WI38 (cell line): ENCODE measurements at regions not wholly inside any gene's neighbourhood (a gene's known extent, or its start where the extent isn't known, plus 50 kb on each side); places are given as distances from the start of the nearest gene placed in this dataset.

Source experiments
- H3K4me3 ChIP-seq: 2 replicates; pipeline ENCODE4 v1.5.1; 2011; ENCODE audit warnings: low read depth, mild to moderate bottlenecking, control low read depth, low read length
- TF ChIP-seq, protein P1 (sequence below): IDR thresholded peaks from 2 replicates; pipeline ENCODE4 v1.5.1; 2012; ENCODE audit warnings: low read depth, mild to moderate bottlenecking, control low read depth, low read length

DNA sequence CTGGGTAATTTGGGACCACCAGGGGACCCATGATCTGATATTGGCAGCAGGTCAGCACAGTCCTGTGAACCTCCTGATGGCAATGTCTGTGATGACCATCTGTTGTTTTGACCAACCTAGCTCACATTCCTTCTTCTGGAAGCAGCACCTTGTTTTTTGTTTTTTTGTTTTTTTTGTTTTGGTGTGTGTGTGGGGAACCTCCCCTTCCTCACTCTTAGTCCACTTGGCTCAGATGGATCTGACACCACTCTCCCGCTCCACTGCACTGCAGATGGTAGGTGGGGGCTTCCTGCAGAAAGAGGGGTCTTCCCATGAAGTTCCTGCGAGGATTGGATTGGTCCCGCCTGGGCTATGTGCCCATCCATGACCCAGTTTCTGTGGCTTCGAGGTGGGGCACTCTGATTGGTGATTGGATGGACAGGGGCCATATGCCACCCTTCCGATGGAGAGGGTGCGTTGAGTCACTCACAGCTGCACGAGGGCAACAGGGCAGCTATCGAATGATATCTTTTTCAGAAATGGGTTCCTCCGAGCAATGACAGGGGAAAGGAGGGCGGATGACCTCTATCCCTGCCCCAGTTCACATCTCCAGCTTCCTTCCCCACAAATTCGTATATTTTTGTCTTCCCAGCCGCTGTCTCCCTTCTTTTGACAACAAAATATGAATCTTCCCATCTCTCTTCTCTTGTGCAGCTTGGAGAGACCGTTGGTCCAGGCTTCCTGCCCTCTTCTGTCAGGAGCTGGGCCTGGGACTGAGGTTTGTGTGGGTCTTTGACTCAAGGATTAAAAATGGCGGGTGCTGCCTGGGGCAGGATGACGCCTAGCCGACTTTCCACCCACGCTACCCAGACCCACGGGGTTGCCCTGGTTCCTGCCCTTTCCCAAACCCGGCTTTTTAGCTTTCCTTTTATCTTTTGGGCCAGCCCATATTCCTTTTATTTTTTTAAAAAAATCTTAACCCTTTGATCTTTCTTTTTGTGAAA, 132.1 kb upstream of the KCNG1 start:
- H3K4me3 ChIP-seq, result no peak overlapping the region
- TF ChIP-seq, protein P1, sequence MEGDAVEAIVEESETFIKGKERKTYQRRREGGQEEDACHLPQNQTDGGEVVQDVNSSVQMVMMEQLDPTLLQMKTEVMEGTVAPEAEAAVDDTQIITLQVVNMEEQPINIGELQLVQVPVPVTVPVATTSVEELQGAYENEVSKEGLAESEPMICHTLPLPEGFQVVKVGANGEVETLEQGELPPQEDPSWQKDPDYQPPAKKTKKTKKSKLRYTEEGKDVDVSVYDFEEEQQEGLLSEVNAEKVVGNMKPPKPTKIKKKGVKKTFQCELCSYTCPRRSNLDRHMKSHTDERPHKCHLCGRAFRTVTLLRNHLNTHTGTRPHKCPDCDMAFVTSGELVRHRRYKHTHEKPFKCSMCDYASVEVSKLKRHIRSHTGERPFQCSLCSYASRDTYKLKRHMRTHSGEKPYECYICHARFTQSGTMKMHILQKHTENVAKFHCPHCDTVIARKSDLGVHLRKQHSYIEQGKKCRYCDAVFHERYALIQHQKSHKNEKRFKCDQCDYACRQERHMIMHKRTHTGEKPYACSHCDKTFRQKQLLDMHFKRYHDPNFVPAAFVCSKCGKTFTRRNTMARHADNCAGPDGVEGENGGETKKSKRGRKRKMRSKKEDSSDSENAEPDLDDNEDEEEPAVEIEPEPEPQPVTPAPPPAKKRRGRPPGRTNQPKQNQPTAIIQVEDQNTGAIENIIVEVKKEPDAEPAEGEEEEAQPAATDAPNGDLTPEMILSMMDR, result no peak

DNA sequence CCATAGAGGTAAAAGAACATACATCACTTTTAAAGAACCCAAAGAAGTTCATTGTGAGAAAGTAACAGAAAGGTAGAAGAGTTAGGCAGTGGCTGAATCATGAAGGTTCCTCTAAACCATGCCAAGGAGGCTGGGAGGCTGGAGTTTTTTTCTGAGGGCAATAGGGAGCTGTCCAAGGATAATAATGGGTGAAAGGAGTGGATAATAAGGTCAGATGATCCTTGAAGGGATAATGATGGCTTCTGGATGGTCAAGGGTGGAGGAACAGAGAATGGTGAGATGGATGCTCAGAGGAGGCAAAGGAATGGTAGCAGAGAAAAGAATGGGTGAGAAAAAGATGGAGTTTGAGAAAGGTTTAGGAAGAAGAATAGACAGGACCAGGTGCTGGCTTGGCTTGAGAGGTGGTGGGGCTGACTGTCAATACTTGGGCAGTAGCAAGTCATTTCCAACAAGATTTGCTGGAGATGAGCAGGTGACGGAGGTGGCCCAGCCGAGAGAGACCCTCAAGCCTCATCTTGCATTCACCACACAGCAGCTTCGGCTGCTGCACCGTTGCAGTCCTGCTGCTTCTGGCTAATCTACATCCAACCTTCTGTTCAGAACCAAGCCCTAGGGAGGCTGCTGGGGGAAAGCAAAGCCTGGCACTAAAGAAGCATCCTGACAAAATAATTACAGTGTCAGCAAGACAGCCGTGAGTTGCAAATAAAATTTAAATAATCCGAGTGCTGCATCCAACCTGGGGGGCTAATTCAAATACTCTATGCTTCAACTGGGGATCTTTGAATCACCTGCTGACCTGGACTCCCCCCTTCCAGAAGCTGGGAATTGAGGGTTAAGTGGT, 131.2 kb upstream of the KCNG1 start:
- no peak overlapping the region for H3K4me3 ChIP-seq
- TF ChIP-seq, protein P1, result no peak

DNA sequence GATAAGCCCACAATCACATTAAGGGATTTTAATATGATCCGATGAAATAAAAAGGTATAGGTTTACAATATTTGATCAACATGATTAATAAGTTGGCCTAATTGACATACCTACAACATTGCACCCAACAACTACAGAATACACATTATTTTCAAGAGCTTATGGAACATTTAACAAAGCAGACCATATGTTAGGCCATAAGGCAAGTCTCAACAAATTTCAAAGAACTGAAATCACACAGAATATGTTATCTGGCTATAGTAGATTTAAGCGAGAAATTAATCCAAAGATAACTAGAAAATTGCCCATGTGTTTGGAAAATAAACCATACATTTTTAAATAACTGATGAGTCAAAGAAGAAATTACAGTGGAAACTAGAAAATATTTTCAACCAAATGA, 126.0 kb upstream of the KCNG1 start:
- H3K4me3 ChIP-seq, result no peak overlapping the region
- TF ChIP-seq, protein P1, result no peak

DNA sequence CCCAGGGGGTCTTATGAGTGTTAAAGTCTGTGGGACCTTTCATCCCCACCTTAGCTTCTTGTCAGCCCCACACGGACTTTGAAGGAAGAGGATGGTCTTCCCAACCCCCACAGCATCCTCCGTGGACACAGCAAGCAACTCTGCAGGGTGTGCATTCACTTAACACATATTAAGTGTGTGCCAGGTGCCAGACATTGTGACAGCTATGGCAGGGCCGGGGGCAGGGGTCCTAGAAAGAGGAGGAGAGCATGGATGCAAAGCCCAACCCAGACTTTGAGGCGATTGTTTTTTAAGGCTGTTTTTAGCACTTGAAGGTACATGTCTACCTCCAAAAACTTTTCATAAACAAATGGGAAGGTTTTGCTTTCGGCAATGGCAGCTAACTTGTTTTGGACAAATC, 121.6 kb upstream of the KCNG1 start:
- TF ChIP-seq, protein P1, result no peak
- no peak overlapping the region for H3K4me3 ChIP-seq

DNA sequence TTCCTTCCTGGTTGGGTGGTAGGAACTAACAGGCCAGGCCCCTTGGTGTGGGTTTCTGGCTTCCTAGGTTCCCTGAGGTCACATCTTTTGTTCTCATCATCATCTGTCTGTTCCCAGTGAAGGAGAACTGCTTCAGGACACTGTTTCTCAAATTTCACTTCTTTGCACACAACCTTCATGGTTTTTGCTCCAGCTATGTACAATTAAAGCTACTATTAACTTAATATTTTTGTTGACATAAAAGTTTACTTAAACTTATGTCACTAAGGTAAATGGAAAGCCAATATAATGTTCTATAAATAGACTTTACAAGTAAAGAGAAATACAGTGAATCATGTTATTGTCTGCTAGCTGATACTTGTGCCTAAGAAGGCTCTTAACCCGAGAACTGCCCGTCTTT, 120.7 kb upstream of the KCNG1 start:
- H3K4me3 ChIP-seq, result no peak overlapping the region
- TF ChIP-seq, protein P1, result no peak

DNA sequence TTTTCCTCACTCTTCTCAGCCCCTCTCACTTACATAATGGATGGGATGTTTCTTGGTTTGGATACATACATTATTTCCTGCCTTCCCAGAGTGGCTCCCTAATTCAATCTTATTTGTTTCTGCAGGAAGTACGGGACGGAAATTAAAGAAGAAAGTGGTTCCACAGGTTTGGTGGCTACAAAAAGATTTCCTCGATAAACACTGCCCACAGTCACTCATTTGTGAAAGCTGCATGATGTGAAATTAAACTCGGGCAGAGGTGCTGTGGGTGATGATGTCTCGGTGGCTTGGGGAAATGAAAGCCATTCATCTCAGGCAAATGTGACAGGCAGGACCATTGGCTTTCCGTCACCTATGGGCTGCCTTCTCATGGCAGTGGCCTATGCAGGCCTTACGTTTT, 119.5 kb upstream of the KCNG1 start:
- no peak overlapping the region for H3K4me3 ChIP-seq
- TF ChIP-seq, protein P1, result no peak
